Hepatocyte (in vitro differentiated cells): ENCODE measurements at regions not wholly inside any gene's neighbourhood (a gene's known extent, or its start where the extent isn't known, plus 50 kb on each side); places are given as distances from the start of the nearest gene placed in this dataset.

Experiments used
- EZH2 ChIP-seq: fragments of 200-600 bp; sonication (generic); IDR thresholded peaks from 2 replicates; pipeline ENCODE4 v1.6.1; 2016; ENCODE audit warnings: antibody characterized with exemption, mild to moderate bottlenecking, borderline replicate concordance
- EZH2phosphoT487 ChIP-seq: fragments of 200-600 bp; sonication (generic); IDR thresholded peaks from one replicate; pipeline ENCODE4 v1.6.1; 2018; ENCODE audit warnings: antibody characterized with exemption, mild to moderate bottlenecking, low read depth, moderate library complexity; ENCODE audit not compliant: unreplicated experiment, severe bottlenecking

- TF ChIP-seq EZH2, result no peak
- no peak for TF ChIP-seq EZH2phosphoT487
Observed at GRCh38 chr11:21707116-21707739, 485.7 kb upstream of the ANO5 start.
